ENCODE measurements at regions not wholly inside any gene's neighbourhood (a gene's known extent, or its start where the extent isn't known, plus 50 kb on each side); places are given as distances from the start of the nearest gene placed in this dataset.

DNA sequence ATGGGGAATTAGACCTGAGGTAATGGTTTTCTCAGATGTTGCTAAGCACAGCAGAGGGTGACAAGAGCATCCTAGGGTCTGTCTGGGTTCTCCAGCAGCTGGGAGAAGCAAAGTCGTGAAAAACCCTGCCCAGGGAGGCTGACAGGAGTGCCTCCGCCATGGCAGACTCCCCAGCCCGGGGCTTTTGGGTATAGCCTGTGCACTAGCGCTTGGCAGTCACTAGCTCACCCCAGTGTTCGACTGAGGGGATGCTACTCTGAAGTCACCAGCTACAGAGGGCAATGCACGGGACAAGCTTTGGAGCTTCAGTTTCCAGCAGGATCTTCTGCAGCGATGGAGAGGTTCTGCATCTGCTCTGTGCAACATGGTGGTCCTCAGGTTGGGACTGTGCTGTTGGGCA is 87.5 kb downstream of the ING1 start:
- TF ChIP-seq, protein P1, sequence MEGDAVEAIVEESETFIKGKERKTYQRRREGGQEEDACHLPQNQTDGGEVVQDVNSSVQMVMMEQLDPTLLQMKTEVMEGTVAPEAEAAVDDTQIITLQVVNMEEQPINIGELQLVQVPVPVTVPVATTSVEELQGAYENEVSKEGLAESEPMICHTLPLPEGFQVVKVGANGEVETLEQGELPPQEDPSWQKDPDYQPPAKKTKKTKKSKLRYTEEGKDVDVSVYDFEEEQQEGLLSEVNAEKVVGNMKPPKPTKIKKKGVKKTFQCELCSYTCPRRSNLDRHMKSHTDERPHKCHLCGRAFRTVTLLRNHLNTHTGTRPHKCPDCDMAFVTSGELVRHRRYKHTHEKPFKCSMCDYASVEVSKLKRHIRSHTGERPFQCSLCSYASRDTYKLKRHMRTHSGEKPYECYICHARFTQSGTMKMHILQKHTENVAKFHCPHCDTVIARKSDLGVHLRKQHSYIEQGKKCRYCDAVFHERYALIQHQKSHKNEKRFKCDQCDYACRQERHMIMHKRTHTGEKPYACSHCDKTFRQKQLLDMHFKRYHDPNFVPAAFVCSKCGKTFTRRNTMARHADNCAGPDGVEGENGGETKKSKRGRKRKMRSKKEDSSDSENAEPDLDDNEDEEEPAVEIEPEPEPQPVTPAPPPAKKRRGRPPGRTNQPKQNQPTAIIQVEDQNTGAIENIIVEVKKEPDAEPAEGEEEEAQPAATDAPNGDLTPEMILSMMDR (IDR thresholded peaks at IDR 0.05) = no peak
- no peak for TF ChIP-seq POLR2AphosphoS5 (IDR thresholded peaks at IDR 0.05)
